NCI-H1694 (cell line): ENCODE measurements at regions not wholly inside any gene's neighbourhood (a gene's known extent, or its start where the extent isn't known, plus 50 kb on each side); places are given as distances from the start of the nearest gene placed in this dataset.
"Not testable (repeated sequence)": the region's sequence is repeated elsewhere in the genome, so short reads cannot be mapped to it uniquely, and the experiment has no call there.

ENCODE experiments used
- DNase-seq: peaks from one replicate; lab custom pipeline; 2025; lab: John Stamatoyannopoulos, UW

DNA sequence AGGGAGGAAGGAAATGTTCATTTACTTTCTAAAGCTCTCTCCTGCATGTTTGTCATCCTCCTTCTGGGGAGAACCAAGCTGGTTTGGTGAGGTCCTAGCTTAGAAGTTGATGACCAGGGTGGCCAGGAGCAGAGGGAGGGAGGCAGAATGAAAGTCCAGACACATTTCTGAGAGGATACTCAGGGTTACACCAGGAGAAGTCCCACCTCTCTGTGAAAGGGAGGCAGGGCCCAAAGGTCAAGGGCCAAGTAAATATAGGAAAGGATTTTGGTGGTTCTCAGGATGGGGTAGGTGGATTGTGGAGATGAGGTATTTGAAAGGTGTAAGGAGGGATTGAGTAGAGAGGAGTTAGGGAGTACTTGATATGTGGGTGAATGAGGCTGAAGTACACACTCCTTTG is 58.0 kb upstream of the FBXO11 start:
- DNase-seq, result no peak

DNA sequence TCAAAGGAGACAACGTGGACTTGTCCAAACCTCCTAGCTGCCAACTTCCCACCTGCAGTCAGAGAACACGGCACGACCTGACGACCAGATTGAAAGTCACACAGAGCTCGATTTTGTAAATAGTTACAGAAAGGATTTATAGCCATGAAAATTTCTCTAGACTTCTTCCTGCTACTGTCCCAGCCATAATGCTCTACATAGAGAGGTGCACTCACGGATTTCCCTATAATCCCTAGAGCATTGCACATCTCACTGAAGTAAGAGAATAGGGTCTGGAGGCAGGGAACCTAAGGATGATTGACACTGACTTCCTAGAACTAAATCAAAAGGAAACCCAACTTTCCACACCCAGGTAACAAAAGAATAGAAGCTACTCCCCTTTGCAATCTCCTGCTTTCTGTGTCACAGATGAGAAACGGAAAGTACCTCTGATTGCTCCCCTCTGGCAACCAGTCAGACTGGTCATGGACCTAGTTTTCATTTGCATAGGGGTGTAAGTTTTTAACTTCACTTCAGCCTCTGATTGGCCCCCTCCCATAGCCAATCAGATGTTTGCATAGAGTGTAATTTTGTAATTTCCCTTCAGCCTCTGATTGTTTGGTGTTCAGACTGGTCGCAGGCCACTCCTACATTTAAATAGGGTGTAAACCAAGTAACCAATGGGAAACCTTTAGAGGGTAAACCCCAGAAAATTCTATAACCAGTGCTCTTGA is 58.6 kb upstream of the FBXO11 start:
- DNase-seq, result no peak

DNA sequence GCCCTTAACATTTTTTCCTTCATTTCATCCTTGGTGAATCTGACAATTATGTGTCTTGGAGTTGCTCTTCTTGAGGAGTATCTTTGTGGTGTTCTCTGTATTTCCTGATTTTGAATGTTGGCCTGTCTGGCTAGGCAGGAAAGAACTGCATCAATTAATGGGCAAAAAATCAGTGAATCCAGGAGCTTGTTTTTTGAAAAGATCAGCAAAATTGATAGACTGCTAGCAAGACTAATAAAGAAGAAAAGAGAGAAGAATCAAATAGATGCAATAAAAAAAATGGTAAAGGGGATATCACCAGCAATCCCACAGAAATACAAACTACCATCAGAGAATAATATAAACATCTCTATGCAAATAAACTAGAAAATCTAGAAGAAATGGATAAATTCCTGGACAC is 70.4 kb upstream of the FBXO11 start:
- not testable (repeated sequence) for DNase-seq

DNA sequence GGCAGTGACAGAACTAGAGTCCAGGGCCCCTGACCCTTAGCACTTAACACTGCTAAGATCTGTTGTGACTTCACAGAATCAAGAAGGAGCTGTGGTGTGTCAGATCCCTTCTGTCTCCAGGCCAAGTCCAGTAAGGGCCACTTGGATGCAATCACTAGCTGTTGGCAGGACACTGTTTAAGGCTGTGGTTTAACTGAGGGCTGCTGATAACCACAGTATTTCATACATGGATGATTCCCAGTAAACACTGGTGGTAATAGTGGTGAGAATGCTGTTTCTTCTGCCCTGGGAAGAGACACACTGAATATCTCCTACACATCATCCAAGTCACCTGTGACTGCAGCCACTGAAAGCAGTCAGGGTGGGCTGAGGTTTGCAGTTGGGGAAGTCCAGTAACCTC is 77.7 kb upstream of the FBXO11 start:
- no peak for DNase-seq

DNA sequence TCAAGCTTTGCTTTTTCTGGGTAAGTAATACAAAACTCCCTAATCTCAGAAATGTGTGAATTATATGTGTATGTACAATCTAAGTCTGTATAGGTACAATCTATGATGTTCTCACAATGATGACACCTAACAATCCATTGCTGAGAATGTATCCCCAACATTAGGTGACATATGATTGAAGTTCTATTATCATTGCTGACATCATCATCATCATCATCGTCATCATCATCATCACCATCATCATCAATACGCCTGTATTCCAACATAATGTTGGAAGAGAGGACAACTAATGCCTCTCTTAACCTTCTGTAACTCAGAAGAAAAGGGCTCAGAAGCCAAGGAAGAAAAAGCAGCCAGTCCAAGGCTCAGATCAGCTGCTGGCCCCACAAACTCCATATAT is 84.2 kb upstream of the FBXO11 start:
- no peak for DNase-seq

DNA sequence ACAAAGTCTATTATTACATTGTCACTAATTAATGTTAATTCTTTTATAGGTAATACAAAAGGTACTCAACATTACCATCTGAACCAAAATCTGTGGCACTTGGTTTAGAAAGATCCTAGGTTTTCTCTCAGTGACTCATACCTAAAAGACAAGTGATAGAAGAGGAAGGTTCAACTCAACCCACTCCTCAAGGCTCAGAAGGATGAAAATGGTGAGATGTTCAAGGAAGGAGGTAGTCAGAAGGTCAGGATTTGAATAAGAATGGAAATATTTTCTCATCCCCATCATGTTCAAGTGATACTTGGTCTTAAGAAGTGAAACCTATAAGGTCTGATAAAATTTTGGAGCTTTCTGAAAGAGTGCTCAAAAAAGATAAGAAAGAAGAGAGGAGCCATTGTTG is 86.4 kb upstream of the FBXO11 start:
- DNase-seq, result no peak

DNA sequence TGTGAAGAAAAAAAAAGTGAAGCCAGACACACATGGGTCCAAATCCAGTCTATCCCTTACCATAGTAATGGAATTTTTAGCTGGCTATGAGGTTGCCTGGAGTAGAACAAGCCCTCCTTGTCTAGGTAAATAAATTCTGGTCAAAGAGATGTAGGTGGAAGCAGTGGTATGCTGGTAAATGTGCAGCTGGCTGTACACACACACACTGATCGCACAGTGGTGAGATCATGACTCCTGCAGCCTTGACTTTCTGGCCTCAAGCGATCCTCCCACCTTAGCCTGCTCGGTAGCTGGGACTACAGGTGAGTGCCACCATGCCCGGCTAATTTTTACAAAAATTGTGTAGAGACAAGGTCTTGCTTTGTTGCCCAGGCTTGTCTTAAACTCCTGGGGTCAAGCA is 90.5 kb upstream of the FBXO11 start:
- no peak for DNase-seq

DNA sequence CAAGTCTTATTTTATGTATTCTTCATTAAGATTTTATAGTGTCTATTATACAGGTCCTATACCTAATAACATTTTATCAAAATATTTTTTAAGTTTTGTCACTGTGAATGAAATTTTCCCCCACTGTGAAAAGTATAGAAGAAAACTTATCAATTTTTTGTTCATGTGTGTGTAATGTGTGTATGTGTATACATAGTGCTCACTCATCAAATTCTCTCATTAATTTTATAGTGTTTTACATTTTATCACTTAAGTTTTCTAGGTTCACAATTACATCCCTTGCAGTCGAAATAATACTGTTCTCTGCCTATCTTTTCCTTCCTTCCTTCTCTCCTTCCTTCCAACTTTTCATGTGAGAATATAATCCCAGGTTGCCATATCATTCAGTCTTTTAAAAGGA is 93.2 kb upstream of the FBXO11 start:
- no peak for DNase-seq

DNA sequence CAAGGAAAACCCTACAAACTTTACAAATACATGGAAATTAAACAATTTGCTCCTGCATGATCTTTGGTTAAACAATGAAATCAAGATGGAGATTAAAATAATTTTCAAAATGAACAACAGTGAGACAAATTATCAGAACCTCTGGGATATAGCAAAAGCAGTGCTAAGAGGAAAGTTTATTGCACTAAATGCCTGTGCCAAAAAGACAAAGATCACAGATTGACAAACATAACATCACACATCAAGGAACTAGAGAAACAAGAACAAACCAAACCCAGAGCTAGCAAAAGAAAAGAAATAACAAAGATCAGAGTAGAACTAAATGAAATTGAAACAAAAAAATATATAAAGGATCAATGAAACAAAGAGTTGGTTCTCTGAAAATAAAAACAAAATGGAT is 95.2 kb upstream of the FBXO11 start:
- DNase-seq, result no peak

DNA sequence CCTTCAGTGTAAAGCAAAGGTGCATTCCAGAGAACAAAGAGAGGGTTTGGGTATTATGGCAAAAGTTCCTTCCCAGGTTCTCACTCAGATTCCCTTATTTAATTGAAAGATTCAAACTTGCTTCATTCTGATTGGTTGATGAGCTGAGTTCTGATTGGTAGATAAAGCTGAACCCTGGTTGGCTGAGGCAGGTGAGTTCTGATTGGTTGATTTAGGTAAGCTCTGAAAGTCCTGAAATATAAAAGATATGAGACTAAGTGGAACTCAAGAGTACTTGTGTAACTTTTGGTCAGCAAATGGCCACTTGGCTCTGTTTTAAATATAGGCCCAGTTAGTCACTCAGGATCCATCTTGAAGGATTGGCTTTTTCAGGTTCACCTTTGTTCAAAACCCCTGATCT is 99.8 kb upstream of the FBXO11 start:
- DNase-seq, result no peak

DNA sequence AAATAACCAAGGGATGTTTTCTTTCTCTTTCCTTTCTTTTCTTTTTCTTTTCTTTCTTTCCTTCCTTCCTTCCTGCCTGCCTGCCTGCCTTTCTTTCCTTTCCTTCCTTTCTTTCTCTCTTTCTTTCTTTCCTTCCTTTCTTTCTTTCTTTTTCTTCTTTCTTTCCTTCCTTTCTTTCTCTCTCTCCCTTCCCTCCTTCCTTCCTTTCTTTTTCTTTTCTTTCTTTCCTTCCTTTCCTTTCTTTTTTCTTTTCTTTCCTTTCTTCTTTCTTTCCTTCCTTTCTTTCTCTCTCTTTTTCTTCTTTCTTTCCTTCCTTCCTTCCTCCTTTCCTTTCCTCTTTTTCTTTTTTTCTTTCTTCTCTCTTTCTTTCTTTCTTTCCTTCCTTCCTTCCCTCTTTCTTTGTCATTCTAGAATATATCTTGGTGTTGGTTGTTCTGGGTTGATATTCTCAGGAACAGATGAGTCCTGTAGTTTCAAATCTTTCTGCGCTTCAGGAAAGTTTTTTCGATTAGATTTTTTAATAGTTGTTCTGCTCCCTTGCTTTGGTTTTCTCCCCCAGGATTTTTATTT is 101.5 kb upstream of the FBXO11 start:
- DNase-seq, result no peak

DNA sequence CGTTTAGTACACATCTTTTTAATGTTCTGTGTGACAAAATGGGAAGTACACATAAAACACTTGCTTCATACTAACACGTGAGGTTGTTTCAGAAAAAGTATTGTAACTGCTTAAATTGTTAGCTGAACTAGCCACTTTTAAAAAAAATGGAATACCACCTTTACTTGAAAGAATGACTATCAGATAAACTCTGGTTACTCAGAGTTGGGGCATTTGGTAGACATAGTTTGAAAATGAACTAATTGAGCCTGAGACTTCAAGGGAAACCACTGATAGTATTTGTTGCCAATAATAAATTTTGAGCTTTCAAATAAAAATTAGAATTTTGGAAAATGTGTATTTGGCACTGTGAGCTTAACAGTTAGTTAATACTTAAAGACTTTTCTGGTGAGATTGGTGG is 103.0 kb upstream of the FBXO11 start:
- no peak for DNase-seq

DNA sequence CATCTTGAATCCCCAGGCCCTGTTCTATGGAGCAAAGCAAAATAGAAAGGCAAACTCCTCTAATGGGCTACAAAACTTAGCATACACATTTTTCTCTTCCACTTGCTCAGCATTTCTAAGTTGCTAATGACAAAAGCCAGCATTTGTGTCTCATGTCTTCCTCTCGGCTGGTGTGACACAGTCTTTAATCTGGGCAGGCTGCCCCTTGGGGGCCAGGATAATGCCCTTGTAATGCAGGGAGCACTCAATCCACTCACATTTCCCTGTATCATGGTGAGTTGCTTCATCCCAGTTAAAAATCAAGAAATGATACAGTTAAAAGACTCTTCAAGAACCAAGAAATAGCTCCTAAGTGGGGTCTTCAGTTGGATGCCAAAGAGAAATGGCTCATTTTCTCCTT is 109.1 kb upstream of the FBXO11 start:
- DNase-seq, result no peak

DNA sequence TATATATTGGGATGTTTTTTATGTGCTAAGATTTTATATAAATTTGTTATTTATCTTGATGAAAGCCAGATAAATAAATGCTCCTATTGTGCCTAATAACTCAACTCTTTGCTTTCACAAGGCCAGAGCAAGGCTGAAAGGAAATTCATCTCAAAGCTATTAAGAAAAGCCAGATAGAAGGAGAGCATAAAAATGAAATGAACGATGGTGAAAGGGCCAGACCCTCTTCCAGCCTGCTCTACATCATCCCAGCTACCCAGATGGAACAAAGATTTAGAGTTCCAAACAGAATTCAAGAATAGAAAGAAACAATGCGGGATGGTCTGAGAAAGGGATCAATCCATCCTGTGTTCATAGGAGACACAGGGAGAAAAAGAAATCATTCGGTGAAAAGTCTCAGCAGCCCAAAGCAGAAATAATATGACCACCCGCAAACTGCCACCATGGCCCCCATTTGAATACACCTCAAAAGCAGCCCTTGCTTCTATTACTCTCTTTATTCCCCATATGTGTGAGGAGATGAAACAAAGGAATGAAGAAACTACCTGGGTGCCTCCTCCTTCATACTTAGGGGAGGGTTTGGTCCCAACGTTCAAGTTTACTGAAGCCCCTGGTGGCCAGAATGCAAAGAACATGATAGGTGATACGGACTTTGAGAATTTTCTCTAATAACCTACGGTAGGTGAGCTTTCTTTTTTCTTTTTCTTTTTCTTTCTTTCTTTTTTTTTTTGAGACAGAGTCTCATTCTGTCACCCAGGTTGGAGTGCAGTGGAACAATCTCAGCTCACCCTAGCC is 110.1 kb upstream of the FBXO11 start:
- DNase-seq, result no peak

DNA sequence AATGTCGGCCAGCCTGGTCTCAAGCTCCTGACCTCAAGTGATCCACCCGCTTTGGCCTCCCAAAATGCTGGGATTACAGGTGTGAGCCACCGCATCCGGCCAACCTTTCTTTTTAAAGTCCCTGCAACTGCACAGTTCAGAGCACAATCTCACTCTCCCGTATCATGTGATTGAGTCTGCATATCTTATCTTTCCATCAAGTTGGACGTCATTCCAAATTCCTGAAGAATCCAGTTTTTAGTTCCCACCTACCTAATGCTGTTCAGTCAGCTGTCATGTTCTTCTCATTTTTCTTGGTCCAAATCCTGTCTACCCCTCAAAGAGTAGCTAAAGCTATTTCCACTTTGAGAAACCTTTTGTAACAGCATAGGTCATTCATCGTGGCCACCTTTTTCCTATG is 110.8 kb upstream of the FBXO11 start:
- no peak for DNase-seq

DNA sequence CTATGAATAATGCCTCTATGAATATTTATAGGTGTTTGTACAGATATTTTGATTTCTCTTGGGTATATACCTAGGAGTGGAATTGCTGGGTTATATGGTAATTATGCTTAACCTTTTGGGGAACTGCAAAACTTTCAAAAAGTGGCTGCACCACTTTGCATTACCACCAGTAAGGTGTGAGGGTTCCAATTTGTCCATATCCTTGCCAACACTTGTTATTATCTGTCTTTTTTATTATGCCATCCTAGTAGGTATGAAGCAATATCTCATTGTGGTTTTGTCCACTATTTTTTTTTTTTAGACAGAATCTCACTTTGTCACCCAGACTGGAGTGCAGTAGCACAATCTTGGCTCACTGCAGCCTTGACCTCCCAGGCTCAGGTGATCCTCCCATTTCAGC is 112.2 kb upstream of the FBXO11 start:
- DNase-seq, result no peak

DNA sequence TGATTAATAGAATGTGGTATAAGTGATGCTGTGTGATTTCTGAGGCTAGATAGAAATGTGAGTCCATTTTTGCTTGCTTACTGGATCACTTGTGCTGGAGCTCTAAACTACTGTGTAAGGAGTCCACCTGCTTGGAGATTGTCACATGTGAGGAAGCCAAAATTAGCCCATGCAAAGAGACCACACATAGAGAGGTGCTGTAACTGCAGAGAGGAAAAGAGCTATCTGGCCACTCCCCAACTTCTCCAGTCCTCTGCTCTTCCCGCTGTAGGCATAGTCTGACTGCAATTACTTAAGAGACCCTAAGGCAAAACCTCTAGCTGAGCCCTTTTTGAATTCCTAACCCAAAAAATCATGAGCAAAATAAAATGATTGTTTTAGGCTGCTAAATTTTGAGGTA is 120.6 kb upstream of the FBXO11 start:
- DNase-seq, result no peak

DNA sequence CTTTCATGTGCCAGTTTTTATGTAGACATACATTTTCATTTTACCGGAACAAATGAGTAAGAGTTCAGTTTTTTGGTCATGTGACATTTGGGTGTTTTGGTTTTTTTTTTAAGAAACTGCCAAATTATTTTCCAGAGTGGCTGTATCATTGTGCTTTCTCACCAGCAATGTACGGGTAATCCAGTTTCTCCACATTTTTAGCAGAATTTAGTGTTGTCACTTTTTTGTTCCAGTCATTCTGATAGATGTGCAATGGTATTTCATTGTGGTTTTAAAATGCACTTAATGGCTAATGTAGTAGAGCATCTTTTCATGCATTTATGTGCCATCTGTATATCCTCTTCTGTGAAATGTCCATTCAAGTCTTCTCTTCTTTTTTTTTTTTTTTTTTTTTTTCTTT is 126.5 kb upstream of the FBXO11 start:
- DNase-seq, result no peak

DNA sequence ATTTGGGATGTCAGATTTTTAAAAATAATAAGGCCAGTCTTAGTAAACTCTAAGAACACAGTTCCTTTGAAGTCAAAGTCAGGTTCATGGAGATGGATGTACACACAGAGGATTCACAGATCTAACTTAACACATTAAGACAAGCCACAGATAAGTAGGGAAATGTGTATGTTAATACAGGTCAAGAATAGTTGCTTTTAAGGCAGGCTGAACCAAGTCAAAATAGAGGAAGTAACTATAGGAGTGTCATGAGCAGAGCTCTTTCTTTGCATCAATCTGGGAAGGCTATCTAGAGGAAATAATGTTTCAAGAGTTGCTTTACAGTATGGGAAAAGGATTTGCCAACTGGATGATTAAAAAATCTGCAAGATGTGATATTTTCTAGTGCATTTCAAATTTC is 128.0 kb upstream of the FBXO11 start:
- no peak for DNase-seq

DNA sequence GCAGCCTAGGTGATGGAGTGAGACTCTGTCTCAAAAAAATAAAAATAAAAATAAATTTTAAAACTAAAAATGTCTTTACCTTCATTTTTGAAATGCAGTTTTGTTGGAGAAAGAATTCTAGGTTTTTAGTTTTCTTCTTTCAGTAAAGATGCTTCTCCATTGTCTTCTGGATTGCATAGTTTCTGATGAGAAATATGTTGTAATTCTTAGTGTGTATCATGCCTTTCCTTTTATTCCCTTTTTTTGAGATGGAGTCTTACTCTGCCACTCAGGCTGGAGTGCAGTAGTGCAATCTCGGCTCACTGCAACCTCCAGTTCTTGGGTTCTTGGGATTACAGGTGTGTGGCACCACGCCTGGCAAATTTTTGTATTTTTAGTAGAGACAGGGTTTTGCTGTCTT is 130.0 kb upstream of the FBXO11 start:
- DNase-seq, result no peak

DNA sequence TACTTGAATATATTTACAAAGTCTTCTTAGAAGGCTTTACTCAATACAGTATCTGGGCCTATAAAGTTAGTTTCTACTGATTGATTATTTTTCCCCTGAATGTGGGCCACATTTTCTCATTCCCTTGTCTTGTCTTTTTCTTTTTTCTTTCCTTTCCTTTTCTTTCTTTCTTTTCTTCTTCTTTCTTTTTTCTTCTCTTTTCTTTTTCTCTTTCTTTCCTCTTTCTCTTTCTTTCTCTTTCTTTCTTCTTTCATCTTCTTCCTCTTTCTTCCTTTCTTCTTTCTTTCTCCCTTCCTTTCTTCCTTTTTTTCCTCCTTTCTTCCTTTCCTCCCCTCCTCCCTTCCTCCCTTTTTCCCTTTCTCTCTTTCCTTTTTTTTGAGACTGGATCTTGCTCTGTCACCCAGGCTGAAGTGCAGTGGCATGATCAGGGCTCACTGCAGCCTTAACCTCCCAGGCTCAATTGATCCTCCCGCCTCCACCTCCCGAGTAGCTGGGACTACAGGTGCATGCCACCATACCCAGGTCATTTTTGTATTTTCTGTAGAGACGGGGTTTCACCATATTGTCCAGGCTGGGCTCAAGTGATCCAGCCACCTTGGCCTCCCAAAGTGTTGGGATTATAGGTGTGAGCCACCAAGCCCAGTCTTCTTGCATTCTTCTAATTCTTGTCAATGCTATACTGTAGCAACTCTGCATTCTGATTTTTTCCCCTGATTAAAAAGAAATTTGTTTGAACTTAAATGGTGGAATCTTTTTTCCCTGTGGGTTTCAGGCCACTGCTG is 133.1 kb upstream of the FBXO11 start:
- DNase-seq, result no peak

DNA sequence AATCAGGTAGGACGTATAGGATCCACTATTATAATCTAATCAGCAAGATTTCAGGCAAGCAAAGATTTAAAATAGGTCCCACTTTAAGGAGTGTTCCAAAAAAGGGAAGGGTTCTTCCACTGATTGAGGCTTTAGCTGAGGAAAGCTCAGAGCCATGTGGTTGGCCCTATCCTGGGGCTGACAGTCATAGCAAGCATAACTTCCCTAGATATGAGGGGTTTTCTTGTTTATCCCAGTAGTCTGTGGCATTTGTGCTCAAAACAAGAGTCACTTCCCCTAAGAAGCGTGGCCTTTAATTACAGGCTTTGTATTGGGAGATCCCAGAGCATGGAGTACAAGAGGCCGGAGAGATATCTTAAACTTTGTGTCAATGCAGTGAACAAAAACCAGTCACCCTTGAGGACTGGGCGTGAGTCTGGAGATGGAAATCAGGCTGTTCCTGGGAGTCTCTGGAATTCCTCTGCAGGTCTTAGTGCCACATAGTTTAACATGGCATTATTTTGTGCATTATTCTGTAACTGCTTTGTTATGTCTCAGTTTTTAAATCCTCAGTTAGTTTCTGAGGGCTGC is 136.9 kb upstream of the FBXO11 start:
- no peak for DNase-seq
